Tibial nerve (tissue), 4 donors: ENCODE measurements at regions not wholly inside any gene's neighbourhood (a gene's known extent, or its start where the extent isn't known, plus 50 kb on each side); places are given as distances from the start of the nearest gene placed in this dataset.

Experiments used
- DNase-seq, 2 donors: peaks; one replicate each; pipeline ENCODE4 v3.0.0-alpha.2; 2019; ENCODE audit warnings: low spot score in 2 of 2
- H3K27ac ChIP-seq, 4 donors: fragments of 200-600 bp; sonication (generic) in 3 of 4; one replicate each; pipeline ENCODE4 v1.5.1; 2017 to 2019; ENCODE audit warnings: mild to moderate bottlenecking in 1 of 4
- H3K27me3 ChIP-seq, 2 donors: fragments of 200-600 bp; sonication (generic) in 1 of 2; one replicate each; pipeline versions ENCODE4 v1.5.1 to v1.6.0; 2017 to 2019
- H3K36me3 ChIP-seq, 3 donors: fragments of 200-600 bp; sonication (generic); one replicate each; pipeline ENCODE4 v1.5.1; 2018 to 2019
- H3K4me1 ChIP-seq, 4 donors: fragments of 200-600 bp; sonication (generic) in 3 of 4; one replicate each; pipeline ENCODE4 v1.5.1; 2017 to 2019
- H3K4me3 ChIP-seq, 4 donors: fragments of 200-600 bp; sonication (generic) in 3 of 4; one replicate each; pipeline ENCODE4 v1.5.1; 2017 to 2019; ENCODE audit warnings: mild to moderate bottlenecking in 1 of 4, moderate library complexity in 1 of 4
- H3K9me3 ChIP-seq, 4 donors: fragments of 200-600 bp; sonication (generic) in 3 of 4; one replicate each; pipeline ENCODE4 v1.5.1; 2017 to 2019
- CTCF ChIP-seq, 5 experiments: fragments of 200-600 bp in 3 of 5; fragments of 450-650 bp in 2 of 5; sonication (generic) in 3 of 5; IDR thresholded peaks; one replicate each; pipeline ENCODE4 v1.5.1; 2016 to 2019; ENCODE audit warnings: antibody characterized with exemption in 5 of 5, mild to moderate bottlenecking in 3 of 5, moderate library complexity in 2 of 5
- EP300 ChIP-seq, 2 donors: sonication (generic); formaldehyde crosslinking; IDR thresholded peaks; one replicate each; pipeline ENCODE4 v1.6.1; 2017; ENCODE audit warnings: antibody characterized with exemption in 2 of 2, mild to moderate bottlenecking in 1 of 2
- POLR2A ChIP-seq, 2 donors: fragments of 450-650 bp; IDR thresholded peaks; one replicate each; pipeline ENCODE4 v1.6.1; 2017; ENCODE audit warnings: antibody characterized with exemption in 2 of 2, mild to moderate bottlenecking in 2 of 2, moderate library complexity in 2 of 2
- WGBS, 2 donors: methylation state at CpG; one replicate each; pipeline ENCODE4 v1.1.5; 2018; 5-methylcytosine and 5-hydroxymethylcytosine counted together

GRCh38 chr1:217270101-217270500, 360.8 kb downstream of the GPATCH2 start:
- Histone ChIP-seq H3K36me3 (no peaks in the 10 kb centered on the region), H3K27ac (no peak overlapping the region), H3K9me3 (no peaks in the 10 kb centered on the region), H3K4me1 (no peaks in the 10 kb centered on the region), H3K4me3 (no peak overlapping the region), H3K27me3 (no peaks in the 10 kb centered on the region)
- DNase-seq, result no peak
- TF ChIP-seq EP300 (IDR thresholded peaks at IDR 0.05) (no peak), POLR2A (IDR thresholded peaks at IDR 0.05) (no peak), CTCF (IDR thresholded peaks at IDR 0.05) (no peak)
- WGBS, 2 donors, result 34 to 39% methylated on average over 4 of the region's 4 CpGs

- Histone ChIP-seq H3K27me3 (no peaks in the 10 kb centered on the region), H3K36me3 (no peaks in the 10 kb centered on the region), H3K4me1 (no peaks in the 10 kb centered on the region), H3K4me3 (no peak overlapping the region), H3K9me3 (no peaks in the 10 kb centered on the region), H3K27ac (no peak overlapping the region)
- no peak for DNase-seq
- TF ChIP-seq CTCF (IDR thresholded peaks at IDR 0.05), result no peak
- no peak for TF ChIP-seq EP300 (IDR thresholded peaks at IDR 0.05)
- TF ChIP-seq POLR2A (IDR thresholded peaks at IDR 0.05), result no peak
- WGBS, 2 donors, result 90 to 91% methylated on average over 5 of the region's 5 CpGs
Measured at GRCh38 chr1:217268058-217268457, 362.8 kb downstream of the GPATCH2 start.

GRCh38 chr1:217261636-217262035, 369.3 kb downstream of the GPATCH2 start:
- no peaks in the 10 kb centered on the region for H3K36me3 ChIP-seq
- 66 to 70% methylated on average over 2 of the region's 2 CpGs for WGBS, 2 donors
- H3K4me1 ChIP-seq, result no peaks in the 10 kb centered on the region
- H3K9me3 ChIP-seq, result no peaks in the 10 kb centered on the region
- no peaks in the 10 kb centered on the region for H3K27me3 ChIP-seq
- no peak overlapping the region for H3K4me3 ChIP-seq
- no peak for DNase-seq
- H3K27ac ChIP-seq, result no peak overlapping the region
- no peak for TF ChIP-seq POLR2A (IDR thresholded peaks at IDR 0.05)
- no peak for TF ChIP-seq EP300 (IDR thresholded peaks at IDR 0.05)
- no peak for TF ChIP-seq CTCF (IDR thresholded peaks at IDR 0.05)

GRCh38 chr1:217260676-217261075, 370.2 kb downstream of the GPATCH2 start:
- no peak overlapping the region for H3K27ac ChIP-seq
- H3K9me3 ChIP-seq, result no peaks in the 10 kb centered on the region
- H3K4me3 ChIP-seq, result no peak overlapping the region
- no peak for TF ChIP-seq EP300 (IDR thresholded peaks at IDR 0.05)
- TF ChIP-seq POLR2A (IDR thresholded peaks at IDR 0.05), result no peak
- TF ChIP-seq CTCF (IDR thresholded peaks at IDR 0.05), result no peak
- no peaks in the 10 kb centered on the region for H3K27me3 ChIP-seq
- DNase-seq, result no peak
- H3K4me1 ChIP-seq, result no peaks in the 10 kb centered on the region
- 95% methylated on average over 1 of the region's 1 CpG for WGBS, 2 donors
- no peaks in the 10 kb centered on the region for H3K36me3 ChIP-seq

DNA sequence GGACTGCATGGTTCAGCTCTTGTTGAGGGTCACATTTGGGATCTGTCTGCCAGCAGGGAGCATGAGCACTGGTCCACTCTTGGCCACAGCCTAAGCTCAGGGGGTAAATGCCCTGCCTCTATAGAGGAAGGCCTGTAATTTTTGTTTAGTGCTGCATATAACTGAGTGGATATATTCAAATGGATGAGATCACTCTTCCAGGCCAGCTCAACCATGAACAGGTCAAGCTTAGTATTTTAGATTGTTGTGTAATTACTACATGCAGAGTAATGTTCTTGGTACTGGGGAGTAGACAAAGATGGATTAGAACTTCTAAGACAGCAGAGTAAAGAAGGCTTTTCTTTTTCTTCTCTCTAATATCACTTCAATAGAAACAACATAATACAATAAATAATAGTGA, 376.9 kb downstream of the GPATCH2 start:
- H3K4me1 ChIP-seq, result no peaks in the 10 kb centered on the region
- H3K9me3 ChIP-seq, result no peaks in the 10 kb centered on the region
- no peaks in the 10 kb centered on the region for H3K36me3 ChIP-seq
- no peak for DNase-seq
- H3K27me3 ChIP-seq, result no peaks in the 10 kb centered on the region
- no peak overlapping the region for H3K4me3 ChIP-seq
- no peak for TF ChIP-seq POLR2A (IDR thresholded peaks at IDR 0.05)
- no peak for TF ChIP-seq CTCF (IDR thresholded peaks at IDR 0.05)
- no peak for TF ChIP-seq EP300 (IDR thresholded peaks at IDR 0.05)
- no peak overlapping the region for H3K27ac ChIP-seq
